Stomach (tissue), 8 donors: ENCODE measurements at regions not wholly inside any gene's neighbourhood (a gene's known extent, or its start where the extent isn't known, plus 50 kb on each side); places are given as distances from the start of the nearest gene placed in this dataset.

Source experiments
- DNase-seq, 2 donors: peaks; one replicate each; pipeline versions ENCODE4 v3.0.0 to v3.0.0-alpha.2; 2013 to 2019
- H3K27ac ChIP-seq, 5 donors: fragments of 200-600 bp in 4 of 5; sonication (generic) in 4 of 5; one replicate each; pipeline ENCODE4 v1.5.1; 2013 to 2019; ENCODE audit warnings: mild to moderate bottlenecking in 1 of 5, moderate library complexity in 1 of 5
- H3K27me3 ChIP-seq, 3 donors: fragments of 200-600 bp; sonication (generic); one replicate each; pipeline ENCODE4 v1.5.1; 2017 to 2019; ENCODE audit warnings: mixed run types in 1 of 3
- H3K36me3 ChIP-seq, 4 donors: fragments of 200-600 bp; sonication (generic); 1 replicate in 3 of 4; 2 replicates in 1 of 4; pipeline ENCODE4 v1.5.1; 2016 to 2019
- H3K4me1 ChIP-seq, 4 donors: fragments of 200-600 bp; sonication (generic); one replicate each; pipeline ENCODE4 v1.5.1; 2016 to 2019
- H3K4me3 ChIP-seq, 4 donors: fragments of 200-600 bp; sonication (generic) in 3 of 4; one replicate each; pipeline ENCODE4 v1.5.1; 2016 to 2019; ENCODE audit warnings: mild to moderate bottlenecking in 1 of 4
- H3K9me3 ChIP-seq, 4 donors: fragments of 200-600 bp; sonication (generic); one replicate each; pipeline ENCODE4 v1.5.1; 2016 to 2019
- CTCF ChIP-seq, 7 experiments: fragments of 450-650 bp in 4 of 7; fragments of 200-600 bp in 3 of 7; sonication (generic) in 3 of 7; IDR thresholded peaks; one replicate each; pipeline ENCODE4 v1.5.1; 2016 to 2019; ENCODE audit warnings: antibody characterized with exemption in 7 of 7, control low read depth in 2 of 7, mild to moderate bottlenecking in 1 of 7
- EP300 ChIP-seq: sonication (generic); formaldehyde crosslinking; IDR thresholded peaks from one replicate; pipeline ENCODE4 v1.6.1; 2017; ENCODE audit warnings: antibody characterized with exemption
- POLR2A ChIP-seq, 4 donors: fragments of 450-650 bp; IDR thresholded peaks; one replicate each; pipeline ENCODE4 v1.6.1; 2016; ENCODE audit warnings: antibody characterized with exemption in 4 of 4, control low read depth in 2 of 4, mild to moderate bottlenecking in 1 of 4, moderate library complexity in 1 of 4
- POLR2AphosphoS5 ChIP-seq, 3 donors: sonication (generic); formaldehyde crosslinking; IDR thresholded peaks; one replicate each; pipeline ENCODE4 v1.6.1; 2016; ENCODE audit warnings: antibody characterized with exemption in 3 of 3
- WGBS, 5 donors: extraction: QIAGEN DNeasy Blood & Tissue Kit in 3 of 5; methylation state at CpG; one replicate each; pipeline versions ENCODE4 v1.1.5 to v1.1.7; 2013 to 2018; 5-methylcytosine and 5-hydroxymethylcytosine counted together
- intact Hi-C: fragments of 100-400 bp; cut with DNase I; formaldehyde crosslinking; loops from one replicate; pipeline ENCODE4 v1.15.1; 2023; ENCODE audit warnings: low total_unique reads
- donor health status: healthy with polysubstance abuse.
- donor health status: Bipolar disorder and iron deficiency.
- donor health status: healthy.

GRCh38 chr20:24296477-24297261, 172.8 kb upstream of the SYNDIG1 start:
- intact Hi-C loops, result no loop called here
- no peaks in the 10 kb centered on the region for H3K9me3 ChIP-seq
- no peak overlapping the region for H3K4me3 ChIP-seq
- TF ChIP-seq POLR2AphosphoS5 (IDR thresholded peaks at IDR 0.05) (no peak), EP300 (no peak), CTCF (IDR thresholded peaks at IDR 0.05) (no peak), POLR2A (IDR thresholded peaks at IDR 0.05) (no peak)
- no peaks in the 10 kb centered on the region for H3K4me1 ChIP-seq
- peak in 1 of 2 donors; percentile 16 for DNase-seq
- 61 to 71% (median 68%) methylated on average over 6 of the region's 6 CpGs for WGBS, 5 donors
- H3K27me3 ChIP-seq, result no peaks in the 10 kb centered on the region
- H3K27ac ChIP-seq, result no peak overlapping the region
- no peaks in the 10 kb centered on the region for H3K36me3 ChIP-seq

- Histone ChIP-seq H3K27me3 (no peaks in the 10 kb centered on the region), H3K36me3 (no peaks in the 10 kb centered on the region), H3K27ac (no peak overlapping the region), H3K4me1 (no peaks in the 10 kb centered on the region), H3K4me3 (no peak overlapping the region), H3K9me3 (no peaks in the 10 kb centered on the region)
- TF ChIP-seq EP300 (no peak), CTCF (IDR thresholded peaks at IDR 0.05) (no peak), POLR2AphosphoS5 (IDR thresholded peaks at IDR 0.05) (no peak), POLR2A (IDR thresholded peaks at IDR 0.05) (no peak)
- intact Hi-C loops, result no loop called here
- WGBS, 5 donors, result 84 to 93% (median 86%) methylated on average over 3 of the region's 3 CpGs
- DNase-seq, result no peak
Observed at GRCh38 chr20:24291014-24291413, 178.4 kb upstream of the SYNDIG1 start.

DNA sequence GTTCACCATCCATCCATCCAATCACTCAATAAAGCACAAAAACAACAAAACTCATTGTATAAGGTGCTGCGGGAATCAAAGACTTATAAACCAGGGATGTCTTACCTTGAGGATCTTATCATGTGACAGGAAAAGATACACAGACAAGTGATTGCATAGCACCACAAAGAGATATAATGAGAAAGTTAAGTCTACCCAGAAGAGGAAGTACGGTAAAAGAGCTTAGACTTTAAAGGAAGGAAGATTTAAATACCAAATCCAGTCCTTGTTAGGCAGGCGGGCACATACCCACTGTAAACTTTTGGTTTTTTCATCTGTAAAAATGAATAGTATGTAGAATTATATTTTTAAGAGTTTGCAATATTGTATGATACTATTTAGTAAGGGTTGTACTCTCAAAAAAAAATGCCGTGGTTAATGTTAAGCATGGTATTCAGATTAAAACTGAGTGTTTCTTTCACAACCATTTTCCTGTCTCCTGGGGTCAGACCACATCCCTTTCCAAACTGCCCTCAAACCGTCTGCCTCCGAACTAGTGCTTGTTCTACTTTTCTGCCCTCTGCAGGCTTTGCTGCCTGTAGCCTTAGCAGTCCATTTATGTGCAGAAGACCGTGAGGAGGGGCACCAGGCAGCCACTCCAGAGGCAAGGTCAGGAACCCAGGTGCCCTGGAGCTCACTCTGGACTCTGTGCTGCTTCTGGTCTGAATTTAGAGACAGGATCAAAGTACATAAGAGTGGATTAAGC, 179.5 kb upstream of the SYNDIG1 start:
- peak in 1 of 2 donors; percentile 17 for DNase-seq
- intact Hi-C loops, result no loop called here
- H3K27ac ChIP-seq, result no peak overlapping the region
- WGBS, 5 donors, result 42 to 61% (median 52%) methylated on average over 7 of the region's 7 CpGs
- no peaks in the 10 kb centered on the region for H3K27me3 ChIP-seq
- H3K9me3 ChIP-seq, result no peaks in the 10 kb centered on the region
- no peak overlapping the region for H3K4me3 ChIP-seq
- no peak for TF ChIP-seq POLR2AphosphoS5 (IDR thresholded peaks at IDR 0.05)
- TF ChIP-seq CTCF (IDR thresholded peaks at IDR 0.05), result no peak
- no peak for TF ChIP-seq POLR2A (IDR thresholded peaks at IDR 0.05)
- TF ChIP-seq EP300, result no peak
- no peaks in the 10 kb centered on the region for H3K36me3 ChIP-seq
- no peaks in the 10 kb centered on the region for H3K4me1 ChIP-seq

- H3K9me3 ChIP-seq, result no peaks in the 10 kb centered on the region
- no peak overlapping the region for H3K4me3 ChIP-seq
- 84 to 93% (median 87%) methylated on average over 5 of the region's 5 CpGs for WGBS, 5 donors
- no peak overlapping the region for H3K27ac ChIP-seq
- no peaks in the 10 kb centered on the region for H3K27me3 ChIP-seq
- intact Hi-C loops, result no loop called here
- TF ChIP-seq POLR2A (IDR thresholded peaks at IDR 0.05) (no peak), CTCF (IDR thresholded peaks at IDR 0.05) (no peak), EP300 (no peak), POLR2AphosphoS5 (IDR thresholded peaks at IDR 0.05) (no peak)
- H3K36me3 ChIP-seq, result no peaks in the 10 kb centered on the region
- no peaks in the 10 kb centered on the region for H3K4me1 ChIP-seq
- no peak for DNase-seq
Observed at GRCh38 chr20:24283186-24283585, 186.2 kb upstream of the SYNDIG1 start.
